AG09309 (cell line): ENCODE measurements at regions not wholly inside any gene's neighbourhood (a gene's known extent, or its start where the extent isn't known, plus 50 kb on each side); places are given as distances from the start of the nearest gene placed in this dataset.
"Not testable (repeated sequence)": the region's sequence is repeated elsewhere in the genome, so short reads cannot be mapped to it uniquely, and the experiment has no call there.

Experiments used
- DNase-seq: peaks from one replicate; pipeline ENCODE4 v3.0.0-alpha.2; 2010; ENCODE audit warnings: low read depth
- H3K4me3 ChIP-seq: 2 replicates; pipeline ENCODE4 v1.5.1; 2011; ENCODE audit warnings: mild to moderate bottlenecking, low read depth, low read length, moderate library complexity; ENCODE audit not compliant: control insufficient read depth
- TF ChIP-seq, protein P1 (sequence below): IDR thresholded peaks from 2 replicates; pipeline ENCODE4 v1.5.1; 2011; ENCODE audit warnings: mild to moderate bottlenecking, low read depth, low read length, inconsistent platforms; ENCODE audit not compliant: insufficient read depth, control insufficient read depth; ENCODE audit errors: missing control alignments

DNA sequence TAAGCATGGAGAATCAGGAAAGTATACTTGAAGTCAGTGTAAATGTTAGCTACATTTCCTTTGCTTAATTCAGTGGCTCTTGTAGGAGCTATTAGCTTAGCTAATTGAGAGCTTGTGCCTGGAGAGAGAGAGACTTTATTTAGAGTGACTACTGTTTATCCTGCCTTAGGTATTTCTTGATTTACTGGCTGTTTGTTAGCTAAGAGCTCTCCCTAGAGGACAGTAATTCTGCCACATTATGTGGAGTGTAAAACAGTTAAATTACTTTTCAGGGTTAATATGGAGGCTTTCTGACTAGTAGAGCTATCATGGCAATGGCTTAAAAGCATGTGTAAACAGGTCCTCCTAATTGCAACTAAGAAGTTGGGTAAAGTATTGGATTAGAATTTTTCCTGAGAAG, 306.5 kb upstream of the TECRL start:
- TF ChIP-seq, protein P1, sequence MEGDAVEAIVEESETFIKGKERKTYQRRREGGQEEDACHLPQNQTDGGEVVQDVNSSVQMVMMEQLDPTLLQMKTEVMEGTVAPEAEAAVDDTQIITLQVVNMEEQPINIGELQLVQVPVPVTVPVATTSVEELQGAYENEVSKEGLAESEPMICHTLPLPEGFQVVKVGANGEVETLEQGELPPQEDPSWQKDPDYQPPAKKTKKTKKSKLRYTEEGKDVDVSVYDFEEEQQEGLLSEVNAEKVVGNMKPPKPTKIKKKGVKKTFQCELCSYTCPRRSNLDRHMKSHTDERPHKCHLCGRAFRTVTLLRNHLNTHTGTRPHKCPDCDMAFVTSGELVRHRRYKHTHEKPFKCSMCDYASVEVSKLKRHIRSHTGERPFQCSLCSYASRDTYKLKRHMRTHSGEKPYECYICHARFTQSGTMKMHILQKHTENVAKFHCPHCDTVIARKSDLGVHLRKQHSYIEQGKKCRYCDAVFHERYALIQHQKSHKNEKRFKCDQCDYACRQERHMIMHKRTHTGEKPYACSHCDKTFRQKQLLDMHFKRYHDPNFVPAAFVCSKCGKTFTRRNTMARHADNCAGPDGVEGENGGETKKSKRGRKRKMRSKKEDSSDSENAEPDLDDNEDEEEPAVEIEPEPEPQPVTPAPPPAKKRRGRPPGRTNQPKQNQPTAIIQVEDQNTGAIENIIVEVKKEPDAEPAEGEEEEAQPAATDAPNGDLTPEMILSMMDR: no peak
- DNase-seq: no peak
- no peak overlapping the region for H3K4me3 ChIP-seq

DNA sequence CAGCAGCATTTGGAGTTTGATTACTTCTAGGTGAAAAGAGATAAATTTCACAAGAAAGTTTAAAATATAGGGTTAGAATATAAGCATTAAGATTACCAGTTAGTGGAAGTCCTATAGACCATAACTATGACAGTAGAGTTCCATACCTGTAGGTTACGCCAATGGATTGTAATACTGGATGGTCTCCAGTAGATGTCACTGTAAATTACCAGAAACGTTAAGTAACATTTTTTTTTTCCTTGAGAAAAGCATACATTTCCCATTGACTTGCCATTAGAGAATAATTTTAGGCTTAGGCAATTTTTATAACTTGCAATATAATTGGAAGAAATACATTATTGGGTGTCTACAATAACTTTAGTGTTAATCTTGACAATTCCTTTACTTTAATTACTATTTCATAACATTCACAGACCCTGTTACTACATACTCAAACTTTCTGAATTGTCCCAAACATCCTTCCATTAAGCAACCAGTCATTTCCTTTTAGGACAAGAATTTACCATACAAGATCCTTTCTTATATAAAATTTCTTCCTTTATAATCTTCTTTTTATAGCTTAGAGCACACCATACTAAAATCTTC, 304.1 kb upstream of the TECRL start:
- H3K4me3 ChIP-seq: no peak overlapping the region
- TF ChIP-seq, protein P1: peak; percentile 32
- DNase-seq: peak; percentile 2

DNA sequence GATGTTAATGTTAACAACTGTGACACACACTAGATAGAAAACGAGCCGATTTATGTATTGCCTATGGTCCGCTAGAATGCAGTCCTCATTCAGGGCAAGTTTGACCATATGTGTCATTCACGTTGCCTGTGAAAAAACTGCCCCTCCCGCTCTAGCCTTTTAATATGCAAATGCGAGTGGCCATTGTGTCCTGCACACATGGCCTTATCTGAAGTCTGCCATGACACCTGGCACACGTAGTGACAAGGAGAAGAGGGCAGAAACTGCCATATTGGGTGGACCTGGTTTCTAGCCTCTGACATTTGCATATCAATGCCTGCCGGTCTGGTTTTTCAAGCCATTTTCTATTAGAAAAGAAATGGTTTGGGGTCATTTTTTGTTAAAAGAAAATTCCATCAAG, 303.3 kb upstream of the TECRL start:
- TF ChIP-seq, protein P1: no peak
- DNase-seq: no peak
- no peak overlapping the region for H3K4me3 ChIP-seq

DNA sequence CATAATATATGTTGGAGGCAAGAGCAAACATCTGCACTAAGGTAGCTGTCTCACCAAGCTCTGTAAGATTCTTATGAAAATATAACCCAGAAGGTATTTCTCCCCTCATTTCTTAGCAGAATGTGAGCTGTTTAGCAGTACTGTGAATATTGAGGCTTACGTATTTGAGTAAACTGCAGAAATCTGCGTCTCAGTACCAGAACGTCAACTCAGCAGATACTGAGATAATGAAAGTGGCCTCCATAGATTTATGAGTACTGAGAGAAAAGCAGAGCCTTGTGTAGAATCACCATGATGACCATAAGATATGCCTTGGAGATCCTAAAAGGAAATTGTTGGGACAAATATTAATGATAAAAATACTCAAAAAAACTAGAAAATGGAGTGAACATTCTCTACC, 296.7 kb upstream of the TECRL start:
- H3K4me3 ChIP-seq: no peak overlapping the region
- TF ChIP-seq, protein P1: no peak
- DNase-seq: no peak

DNA sequence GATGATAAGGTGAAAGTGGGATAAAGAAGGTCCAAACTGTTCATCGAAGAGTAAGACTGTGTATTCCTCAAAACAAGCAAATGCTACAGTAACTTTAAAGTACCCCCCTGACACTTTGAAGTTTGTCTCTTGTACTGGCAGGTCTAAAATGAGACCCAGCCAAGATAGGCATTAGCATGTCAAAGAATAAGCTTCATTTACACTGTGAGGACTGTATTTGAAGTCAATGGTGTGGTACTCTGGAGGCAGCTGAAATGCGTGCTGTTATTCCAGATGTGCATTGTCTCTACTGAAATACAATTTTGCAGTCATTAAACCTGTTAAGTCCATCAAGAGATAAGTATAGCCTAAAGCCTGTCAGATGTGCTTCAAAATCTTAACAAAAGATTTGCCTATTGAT, 288.9 kb upstream of the TECRL start:
- DNase-seq: no peak
- H3K4me3 ChIP-seq: no peak overlapping the region
- TF ChIP-seq, protein P1: no peak

DNA sequence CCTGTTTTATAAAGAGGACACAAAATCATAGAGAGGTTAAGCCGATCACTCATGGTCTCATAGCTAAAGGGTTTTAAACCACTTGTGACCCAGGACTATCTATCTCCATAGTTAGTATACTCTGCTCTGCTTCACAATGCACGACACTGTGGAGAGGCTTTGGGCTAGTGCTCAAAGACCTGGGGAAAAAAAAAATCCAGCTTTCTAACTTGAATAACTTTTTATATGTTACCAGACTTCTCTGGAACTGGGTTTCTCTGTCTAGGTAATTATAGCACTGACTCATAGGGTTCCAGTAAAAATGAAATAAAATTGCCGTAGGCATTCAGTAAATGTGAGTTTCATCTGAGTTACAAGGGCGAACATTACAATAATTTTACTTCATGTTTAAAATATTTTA, 273.7 kb upstream of the TECRL start:
- TF ChIP-seq, protein P1: no peak
- no peak overlapping the region for H3K4me3 ChIP-seq
- no peak for DNase-seq

DNA sequence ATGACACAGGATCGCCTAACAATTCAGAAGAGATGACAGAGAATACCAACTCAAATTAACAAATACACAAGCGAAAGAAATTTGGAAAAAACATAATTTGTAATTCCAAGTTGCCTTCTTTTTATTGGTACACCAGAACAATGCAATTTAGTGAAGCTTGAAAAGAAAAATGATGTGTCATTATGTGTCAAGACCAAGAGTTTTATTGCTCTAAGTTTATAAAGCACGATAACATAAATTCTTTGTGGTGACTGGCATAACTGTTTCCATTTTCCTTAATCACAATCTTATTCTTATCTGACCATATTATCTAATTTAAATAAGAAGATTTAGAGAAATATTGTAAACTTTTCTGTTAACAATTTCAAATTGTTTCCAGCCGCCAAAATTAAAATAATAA, 273.2 kb upstream of the TECRL start:
- H3K4me3 ChIP-seq: no peak overlapping the region
- DNase-seq: no peak
- TF ChIP-seq, protein P1: no peak

DNA sequence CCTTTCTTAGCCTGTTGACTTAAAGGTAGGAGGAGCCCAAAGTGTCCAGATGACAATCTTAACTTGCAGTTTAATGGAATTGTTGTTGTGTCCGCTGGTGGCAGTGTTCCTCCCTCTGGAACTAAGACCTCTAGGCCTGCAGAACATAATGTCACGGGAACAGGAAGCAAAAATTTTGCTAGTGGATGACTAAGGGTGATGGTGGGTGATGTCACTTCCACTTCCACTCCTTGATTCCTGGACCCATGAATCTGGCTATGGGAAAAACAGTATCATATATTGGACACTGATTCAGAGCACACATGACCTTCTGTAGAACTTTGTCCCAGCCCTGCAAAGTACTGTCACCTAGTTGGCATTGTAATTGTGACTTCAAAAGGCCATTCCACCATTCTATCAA, 263.9 kb upstream of the TECRL start:
- not testable (repeated sequence) for DNase-seq, H3K4me3 ChIP-seq
